PC-9 (cell line): ENCODE measurements at regions not wholly inside any gene's neighbourhood (a gene's known extent, or its start where the extent isn't known, plus 50 kb on each side); places are given as distances from the start of the nearest gene placed in this dataset.
A peak's percentile ranks its signal among the peaks of the same experiment; 100 is the strongest.
"Not testable (repeated sequence)": the region's sequence is repeated elsewhere in the genome, so short reads cannot be mapped to it uniquely, and the experiment has no call there.

Experiments used
- BruUV-seq: library from RNA; stranded (reverse); fragments of 400-500 nt; replicated peaks from 2 replicates; lab custom pipeline; 2021; lab: Mats Ljungman, UMichigan
- CTCF ChIA-PET: fragments of 300-600 bp; sonication (Branson Sonifier 250); formaldehyde crosslinking; loops from one replicate; lab custom pipeline; 2022; ENCODE audit warnings: antibody characterized with exemption; lab: Charles Lee
- POLR2A ChIA-PET: fragments of 300-600 bp; sonication (Branson Sonifier 250); formaldehyde crosslinking; loops from one replicate; lab custom pipeline; 2022; ENCODE audit warnings: antibody characterized with exemption; ENCODE audit not compliant: unreplicated experiment; lab: Charles Lee
- DNase-seq, 2 experiments: peaks; one replicate each; pipeline versions ENCODE4 v3.0.0 to v3.0.0-alpha.2; 2015 to 2022; ENCODE audit warnings: mixed read lengths in 1 of 2
- H2AFZ ChIP-seq: fragments of 200-600 bp; sonication (generic); 2 replicates; pipeline ENCODE4 v1.8.1; 2017; ENCODE audit warnings: antibody characterized with exemption
- H3F3A ChIP-seq: fragments of 200-600 bp; sonication (generic); 2 replicates; pipeline ENCODE4 v1.8.1; 2017; ENCODE audit warnings: antibody characterized with exemption, mild to moderate bottlenecking, low read depth; ENCODE audit not compliant: insufficient read depth
- H3K27ac ChIP-seq: fragments of 200-600 bp; sonication (generic); 2 replicates; pipeline ENCODE4 v1.6.1; 2016; ENCODE audit warnings: mixed run types
- H3K27me3 ChIP-seq: fragments of 200-600 bp; sonication (generic); 2 replicates; pipeline ENCODE4 v1.6.1; 2016; ENCODE audit warnings: low read depth, mixed run types; ENCODE audit not compliant: insufficient read depth
- H3K36me3 ChIP-seq: fragments of 200-600 bp; sonication (generic); 2 replicates; pipeline ENCODE4 v1.6.1; 2016; ENCODE audit warnings: low read depth, mixed run types
- H3K4me1 ChIP-seq: fragments of 200-600 bp; sonication (generic); replicated peaks from 2 replicates; pipeline ENCODE4 v1.6.1; 2016; ENCODE audit warnings: mixed run types; ENCODE audit not compliant: insufficient read depth
- H3K4me2 ChIP-seq: fragments of 200-600 bp; sonication (generic); 2 replicates; pipeline ENCODE4 v1.6.1; 2017; ENCODE audit warnings: mixed run types
- H3K4me3 ChIP-seq: fragments of 200-600 bp; sonication (generic); 2 replicates; pipeline ENCODE4 v1.6.1; 2016; ENCODE audit warnings: mixed run types
- H3K79me2 ChIP-seq: fragments of 200-600 bp; sonication (generic); 2 replicates; pipeline ENCODE4 v1.6.1; 2017; ENCODE audit warnings: low read depth, mixed run types
- H3K9me2 ChIP-seq: fragments of 200-600 bp; sonication (generic); 2 replicates; pipeline ENCODE4 v1.8.1; 2017; ENCODE audit warnings: mild to moderate bottlenecking; ENCODE audit not compliant: insufficient read depth
- H3K9me3 ChIP-seq: fragments of 200-600 bp; sonication (generic); 2 replicates; pipeline ENCODE4 v1.8.1; 2016; ENCODE audit warnings: low read depth; ENCODE audit not compliant: insufficient read depth
- H4K20me1 ChIP-seq: fragments of 200-600 bp; sonication (generic); 2 replicates; pipeline ENCODE4 v1.8.1; 2017; ENCODE audit not compliant: insufficient read depth
- EZH2 ChIP-seq: fragments of 200-600 bp; sonication (generic); IDR thresholded peaks from 2 replicates; pipeline ENCODE4 v1.8.0; 2017; ENCODE audit warnings: antibody characterized with exemption, low read depth
- intact Hi-C: fragments of 100-400 bp; cut with micrococcal nuclease; formaldehyde crosslinking; loops from one replicate; pipeline ENCODE4 v1.10.0; 2022; ENCODE audit not compliant: unreplicated experiment
- TF ChIP-seq, protein P1 (sequence below): fragments of 200-600 bp; sonication (generic); conservative IDR thresholded peaks from 2 replicates; pipeline ENCODE4 v1.6.1; 2017; ENCODE audit warnings: mixed run types, antibody characterized with exemption, mild to moderate bottlenecking, moderate library complexity

DNA sequence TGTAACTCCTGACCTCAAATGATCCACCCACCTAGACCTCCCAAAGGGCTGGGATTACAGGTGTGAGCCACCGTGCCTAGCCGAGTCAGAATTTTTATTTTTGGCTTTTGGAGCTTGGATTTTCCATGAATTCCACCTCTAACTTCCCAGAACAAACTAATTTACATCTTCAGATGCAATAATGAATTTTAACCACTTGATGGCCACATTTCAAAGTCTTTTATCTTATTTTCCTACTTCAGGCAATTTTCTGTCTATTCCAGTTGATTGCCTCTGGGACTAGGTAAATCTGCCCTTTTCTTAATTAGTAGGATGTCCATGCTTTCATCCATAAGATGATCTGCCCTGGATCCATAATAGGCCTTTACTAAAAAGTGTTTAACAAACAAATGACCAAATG lies 156.4 kb upstream of the ANKFN1 start:
- no peaks in the 10 kb centered on the region for H3K4me1 ChIP-seq
- ChIA-PET CTCF (no interaction called here), POLR2A (no interaction called here)
- H4K20me1 ChIP-seq, result no peaks in the 10 kb centered on the region
- intact Hi-C loops, result no loop called here
- H2AFZ ChIP-seq, result no peak overlapping the region
- no peak overlapping the region for H3K4me3 ChIP-seq
- H3K27me3 ChIP-seq, result peaks cover under 1% of the 10 kb centered on the region; the same call in 1 of the 2 replicates
- no peaks in the 10 kb centered on the region for H3K9me2 ChIP-seq
- H3K4me2 ChIP-seq, result no peak overlapping the region
- DNase-seq, result no peak
- TF ChIP-seq, protein P1, sequence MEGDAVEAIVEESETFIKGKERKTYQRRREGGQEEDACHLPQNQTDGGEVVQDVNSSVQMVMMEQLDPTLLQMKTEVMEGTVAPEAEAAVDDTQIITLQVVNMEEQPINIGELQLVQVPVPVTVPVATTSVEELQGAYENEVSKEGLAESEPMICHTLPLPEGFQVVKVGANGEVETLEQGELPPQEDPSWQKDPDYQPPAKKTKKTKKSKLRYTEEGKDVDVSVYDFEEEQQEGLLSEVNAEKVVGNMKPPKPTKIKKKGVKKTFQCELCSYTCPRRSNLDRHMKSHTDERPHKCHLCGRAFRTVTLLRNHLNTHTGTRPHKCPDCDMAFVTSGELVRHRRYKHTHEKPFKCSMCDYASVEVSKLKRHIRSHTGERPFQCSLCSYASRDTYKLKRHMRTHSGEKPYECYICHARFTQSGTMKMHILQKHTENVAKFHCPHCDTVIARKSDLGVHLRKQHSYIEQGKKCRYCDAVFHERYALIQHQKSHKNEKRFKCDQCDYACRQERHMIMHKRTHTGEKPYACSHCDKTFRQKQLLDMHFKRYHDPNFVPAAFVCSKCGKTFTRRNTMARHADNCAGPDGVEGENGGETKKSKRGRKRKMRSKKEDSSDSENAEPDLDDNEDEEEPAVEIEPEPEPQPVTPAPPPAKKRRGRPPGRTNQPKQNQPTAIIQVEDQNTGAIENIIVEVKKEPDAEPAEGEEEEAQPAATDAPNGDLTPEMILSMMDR, result peak; percentile 45; the same call in 1 of the 2 replicates
- no peak for TF ChIP-seq EZH2
- no peaks in the 10 kb centered on the region for H3K36me3 ChIP-seq
- H3F3A ChIP-seq, result no peaks in the 10 kb centered on the region
- H3K27ac ChIP-seq, result no peak overlapping the region
- no peaks in the 10 kb centered on the region for H3K9me3 ChIP-seq
- no TSS peak for BruUV-seq
- no peaks in the 10 kb centered on the region for H3K79me2 ChIP-seq

DNA sequence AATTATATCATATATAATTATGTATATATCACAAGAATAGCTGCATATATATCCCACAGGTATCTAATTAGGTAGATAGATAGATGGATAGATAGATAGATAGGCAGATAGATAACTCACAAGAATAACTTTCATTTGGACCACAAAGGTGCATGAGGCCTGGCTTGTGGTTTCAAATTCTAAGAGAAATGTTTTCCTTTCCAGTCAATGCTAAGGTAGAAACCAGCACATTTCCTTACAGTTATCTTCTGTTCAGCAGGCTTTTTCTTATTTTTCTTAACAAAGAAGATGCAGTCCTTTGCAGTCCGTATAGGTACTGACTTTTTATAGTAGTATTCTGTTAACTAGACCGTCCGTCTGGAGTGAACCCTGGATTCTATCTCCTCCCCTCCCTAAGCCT lies 152.9 kb upstream of the ANKFN1 start:
- DNase-seq, result no peak
- H3K27me3 ChIP-seq, result peaks cover 18% of the 10 kb centered on the region
- no peak overlapping the region for H2AFZ ChIP-seq
- no peak for TF ChIP-seq EZH2
- TF ChIP-seq, protein P1, result no peak
- H3K9me3 ChIP-seq, result no peaks in the 10 kb centered on the region
- no peaks in the 10 kb centered on the region for H3K4me1 ChIP-seq
- H3K79me2 ChIP-seq, result no peaks in the 10 kb centered on the region
- H3F3A ChIP-seq, result no peaks in the 10 kb centered on the region
- ChIA-PET POLR2A (no interaction called here), CTCF (no interaction called here)
- intact Hi-C loops, result no loop called here
- no peaks in the 10 kb centered on the region for H3K36me3 ChIP-seq
- no TSS peak for BruUV-seq
- H3K4me3 ChIP-seq, result no peak overlapping the region
- H4K20me1 ChIP-seq, result no peaks in the 10 kb centered on the region
- H3K27ac ChIP-seq, result no peak overlapping the region
- no peak overlapping the region for H3K4me2 ChIP-seq
- no peaks in the 10 kb centered on the region for H3K9me2 ChIP-seq

DNA sequence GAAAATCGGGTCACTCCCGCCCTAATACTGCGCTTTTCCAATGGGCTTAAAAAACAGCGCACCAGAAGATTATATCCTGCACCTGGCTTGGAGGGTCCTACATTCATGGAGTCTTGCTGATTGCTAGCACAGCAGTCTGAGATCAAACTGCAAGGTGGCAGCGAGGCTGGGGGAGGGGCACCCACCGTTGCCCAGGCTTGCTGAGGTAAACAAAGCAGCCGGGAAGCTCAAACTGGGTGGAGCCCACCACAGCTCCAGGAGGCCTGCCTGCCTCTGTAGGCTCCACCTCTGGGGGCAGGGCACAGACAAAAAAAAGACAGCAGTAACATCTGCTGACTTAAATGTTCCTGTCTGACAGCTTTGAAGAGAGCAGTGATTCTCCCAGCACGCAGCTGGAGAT lies 150.6 kb upstream of the ANKFN1 start:
- H3K9me2 ChIP-seq, H3K4me2 ChIP-seq, POLR2A ChIA-PET, H3K27ac ChIP-seq, H4K20me1 ChIP-seq, CTCF ChIA-PET, H3K4me1 ChIP-seq, H3K79me2 ChIP-seq, H3K9me3 ChIP-seq, DNase-seq, H3K4me3 ChIP-seq, BruUV-seq, H2AFZ ChIP-seq, H3F3A ChIP-seq, intact Hi-C loops, H3K36me3 ChIP-seq: not testable (repeated sequence)
- peaks cover 18% of the 10 kb centered on the region for H3K27me3 ChIP-seq
